MCF 10A (cell line): ENCODE measurements at regions not wholly inside any gene's neighbourhood (a gene's known extent, or its start where the extent isn't known, plus 50 kb on each side); places are given as distances from the start of the nearest gene placed in this dataset.

Source experiments
- BruUV-seq: library from RNA; stranded (reverse); fragments of 400-500 nt; replicated peaks from 2 replicates; lab custom pipeline; 2021; lab: Mats Ljungman, UMichigan
- CTCF ChIA-PET: fragments of 300-600 bp; sonication (Branson Sonifier 250); formaldehyde crosslinking; extraction: SDS; loops from one replicate; lab custom pipeline; 2021; ENCODE audit warnings: antibody characterized with exemption, inconsistent platforms; lab: Yijun Ruan, JAX
- POLR2A ChIA-PET: fragments of 300-600, 350-650 bp; sonication (Branson Sonifier 250); formaldehyde crosslinking; extraction: SDS; loops from one replicate; lab custom pipeline; 2020; ENCODE audit warnings: antibody characterized with exemption, inconsistent platforms; lab: Yijun Ruan, JAX
- DNase-seq: peaks from one replicate; pipeline ENCODE4 v3.0.0-alpha.2; 2018; ENCODE audit not compliant: unreplicated experiment
- H3K27ac Mint-ChIP-seq: one replicate; pipeline ENCODE4 v1.8.0; 2022; ENCODE audit warnings: mild to moderate bottlenecking, low read depth, mixed read lengths; ENCODE audit not compliant: unreplicated experiment
- H3K27me3 Mint-ChIP-seq: one replicate; pipeline ENCODE4 v1.8.0; 2022; ENCODE audit warnings: mixed read lengths; ENCODE audit not compliant: insufficient read depth, unreplicated experiment
- H3K36me3 Mint-ChIP-seq: one replicate; pipeline ENCODE4 v1.8.0; 2022; ENCODE audit warnings: mild to moderate bottlenecking, moderate library complexity, mixed read lengths; ENCODE audit not compliant: insufficient read depth, unreplicated experiment
- H3K4me1 Mint-ChIP-seq: one replicate; pipeline ENCODE4 v1.8.0; 2022; ENCODE audit warnings: mixed read lengths; ENCODE audit not compliant: insufficient read depth, unreplicated experiment
- H3K4me3 Mint-ChIP-seq: one replicate; pipeline ENCODE4 v1.8.0; 2022; ENCODE audit warnings: mild to moderate bottlenecking, moderate library complexity, mixed read lengths; ENCODE audit not compliant: unreplicated experiment
- H3K9me3 Mint-ChIP-seq: one replicate; pipeline ENCODE4 v1.8.0; 2022; ENCODE audit warnings: mixed read lengths; ENCODE audit not compliant: unreplicated experiment
- intact Hi-C: fragments of 100-400 bp; cut with micrococcal nuclease; formaldehyde crosslinking; loops from 2 replicates; pipeline ENCODE4 v1.14.1; 2022
- TF ChIP-seq, protein P1 (sequence below): fragments of 200-600 bp; IDR thresholded peaks from one replicate; pipeline ENCODE4 v1.8.0; 2022; ENCODE audit warnings: antibody characterized with exemption, mild to moderate bottlenecking; ENCODE audit not compliant: unreplicated experiment

- Mint-ChIP-seq H3K27ac (no peak overlapping the region), H3K9me3 (no peaks in the 10 kb centered on the region), H3K36me3 (no peaks in the 10 kb centered on the region), H3K4me1 (no peaks in the 10 kb centered on the region), H3K4me3 (no peak overlapping the region), H3K27me3 (no peaks in the 10 kb centered on the region)
- TF ChIP-seq, protein P1, sequence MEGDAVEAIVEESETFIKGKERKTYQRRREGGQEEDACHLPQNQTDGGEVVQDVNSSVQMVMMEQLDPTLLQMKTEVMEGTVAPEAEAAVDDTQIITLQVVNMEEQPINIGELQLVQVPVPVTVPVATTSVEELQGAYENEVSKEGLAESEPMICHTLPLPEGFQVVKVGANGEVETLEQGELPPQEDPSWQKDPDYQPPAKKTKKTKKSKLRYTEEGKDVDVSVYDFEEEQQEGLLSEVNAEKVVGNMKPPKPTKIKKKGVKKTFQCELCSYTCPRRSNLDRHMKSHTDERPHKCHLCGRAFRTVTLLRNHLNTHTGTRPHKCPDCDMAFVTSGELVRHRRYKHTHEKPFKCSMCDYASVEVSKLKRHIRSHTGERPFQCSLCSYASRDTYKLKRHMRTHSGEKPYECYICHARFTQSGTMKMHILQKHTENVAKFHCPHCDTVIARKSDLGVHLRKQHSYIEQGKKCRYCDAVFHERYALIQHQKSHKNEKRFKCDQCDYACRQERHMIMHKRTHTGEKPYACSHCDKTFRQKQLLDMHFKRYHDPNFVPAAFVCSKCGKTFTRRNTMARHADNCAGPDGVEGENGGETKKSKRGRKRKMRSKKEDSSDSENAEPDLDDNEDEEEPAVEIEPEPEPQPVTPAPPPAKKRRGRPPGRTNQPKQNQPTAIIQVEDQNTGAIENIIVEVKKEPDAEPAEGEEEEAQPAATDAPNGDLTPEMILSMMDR, result no peak
- DNase-seq, result no peak
- no TSS peak for BruUV-seq
- ChIA-PET CTCF (interaction anchor here (0.6 to 2.5 kb wide), 6 partner anchors 10 to 642 kb away, joined by 3 to 12 read pairs (median 3); no protein-coding TSS in a partner anchor), POLR2A (no interaction called here)
- intact Hi-C loops, result no loop called here
Observed at GRCh38 chr1:221154932-221155331, 275.7 kb downstream of the HLX start.

GRCh38 chr1:221157026-221157761, 278.0 kb downstream of the HLX start:
- H3K36me3 Mint-ChIP-seq, result no peaks in the 10 kb centered on the region

DNA sequence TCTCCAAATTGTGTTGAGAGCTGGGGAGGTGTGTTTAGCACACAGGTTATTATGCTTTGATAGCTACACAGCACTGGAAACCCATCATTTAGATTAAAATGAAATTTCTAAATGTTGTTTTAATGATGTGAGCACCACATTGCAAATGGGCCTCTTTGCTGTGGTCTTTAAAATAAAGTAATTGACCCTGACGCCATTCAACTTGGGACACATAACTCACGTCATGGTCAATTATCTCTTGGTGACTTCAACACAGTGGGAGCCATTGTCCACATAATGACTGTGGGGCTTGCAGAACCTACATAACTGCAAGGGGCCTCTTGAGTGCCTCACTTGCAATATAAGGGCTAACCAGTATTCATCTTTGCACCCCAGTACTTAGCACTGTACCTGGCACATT, 280.4 kb downstream of the HLX start:
- BruUV-seq, result no TSS peak
- H3K36me3 Mint-ChIP-seq, result no peaks in the 10 kb centered on the region
- ChIA-PET CTCF (no interaction called here), POLR2A (no interaction called here)
- H3K4me3 Mint-ChIP-seq, result no peak overlapping the region
- H3K4me1 Mint-ChIP-seq, result no peaks in the 10 kb centered on the region
- intact Hi-C loops, result no loop called here
- H3K9me3 Mint-ChIP-seq, result peaks cover 8% of the 10 kb centered on the region
- TF ChIP-seq, protein P1, result no peak
- H3K27ac Mint-ChIP-seq, result no peak overlapping the region
- no peaks in the 10 kb centered on the region for H3K27me3 Mint-ChIP-seq
- no peak for DNase-seq

More at GRCh38 chr1:221157026-221157761, 278.0 kb downstream of the HLX start:
- BruUV-seq, result no TSS peak
- Mint-ChIP-seq H3K27ac (no peak overlapping the region), H3K4me1 (no peaks in the 10 kb centered on the region), H3K4me3 (no peak overlapping the region), H3K27me3 (no peaks in the 10 kb centered on the region), H3K9me3 (peaks cover 4% of the 10 kb centered on the region)
- no peak for DNase-seq
- TF ChIP-seq, protein P1, result no peak
- ChIA-PET CTCF (interaction anchor here (1.5 kb wide), 1 partner anchor 9 kb away, joined by 5 read pairs; no protein-coding TSS in a partner anchor), POLR2A (no interaction called here)
- intact Hi-C loops, result no loop called here

DNA sequence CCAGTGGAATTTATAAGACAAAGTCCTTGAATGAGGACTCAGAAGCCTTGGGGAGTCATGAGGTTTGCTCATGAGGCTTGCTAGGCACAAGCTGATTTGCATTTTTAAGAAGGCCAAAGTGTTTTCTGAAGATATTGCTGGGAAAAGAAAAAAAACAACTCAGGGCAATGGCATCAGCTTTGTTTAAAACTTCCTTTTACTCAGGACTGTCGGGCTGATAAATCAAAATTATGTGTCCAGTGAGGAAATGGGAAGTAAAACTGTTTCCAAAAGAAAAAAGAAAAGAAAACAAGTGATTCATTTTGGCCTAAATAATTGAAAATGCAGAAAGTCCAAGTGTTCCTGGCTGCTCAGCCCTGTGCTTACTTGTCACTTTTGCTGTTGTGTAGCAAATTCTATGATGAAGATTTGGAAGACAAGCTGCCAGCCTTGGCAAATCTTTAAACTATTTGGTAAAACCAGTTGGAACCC, 282.4 kb downstream of the HLX start:
- intact Hi-C loops, result no loop called here
- DNase-seq, result no peak
- BruUV-seq, result no TSS peak
- Mint-ChIP-seq H3K9me3 (peaks cover 8% of the 10 kb centered on the region), H3K36me3 (no peaks in the 10 kb centered on the region), H3K27ac (no peak overlapping the region), H3K27me3 (no peaks in the 10 kb centered on the region), H3K4me3 (no peak overlapping the region), H3K4me1 (no peaks in the 10 kb centered on the region)
- ChIA-PET CTCF (interaction anchor here (0.7 to 1.2 kb wide), 2 partner anchors 45 to 922 kb away, joined by 3 read pairs; no protein-coding TSS in a partner anchor), POLR2A (no interaction called here)
- TF ChIP-seq, protein P1, result no peak
